Karpas-422 (cell line): ENCODE measurements at regions not wholly inside any gene's neighbourhood (a gene's known extent, or its start where the extent isn't known, plus 50 kb on each side); places are given as distances from the start of the nearest gene placed in this dataset.

Experiments
- DNase-seq: peaks from one replicate; pipeline ENCODE4 v3.0.0-alpha.2; 2015
- H2AFZ ChIP-seq: fragments of 200-600 bp; sonication (generic); 2 replicates; pipeline ENCODE4 v1.6.1; 2014; ENCODE audit warnings: antibody characterized with exemption, low read length, mixed read lengths
- H3K27ac ChIP-seq: fragments of 200-600 bp; sonication (generic); 2 replicates; pipeline ENCODE4 v1.5.1; 2014; ENCODE audit warnings: mild to moderate bottlenecking, low read length, moderate library complexity
- H3K27me3 ChIP-seq: fragments of 200-600 bp; sonication (generic); 2 replicates; pipeline ENCODE4 v1.6.1; 2014; ENCODE audit warnings: low read length, mixed read lengths
- H3K36me3 ChIP-seq: fragments of 200-600 bp; sonication (generic); 2 replicates; pipeline ENCODE4 v1.6.1; 2014; ENCODE audit warnings: low read length, mixed read lengths; ENCODE audit not compliant: insufficient read depth
- H3K4me1 ChIP-seq: fragments of 200-600 bp; sonication (generic); 2 replicates; pipeline ENCODE4 v1.6.1; 2014; ENCODE audit warnings: mild to moderate bottlenecking, low read length, mixed read lengths
- H3K4me2 ChIP-seq: fragments of 200-600 bp; sonication (generic); 2 replicates; pipeline ENCODE4 v1.6.1; 2014; ENCODE audit warnings: low read length, low read depth, mild to moderate bottlenecking; ENCODE audit not compliant: poor library complexity, severe bottlenecking
- H3K4me3 ChIP-seq: fragments of 200-600 bp; sonication (generic); 2 replicates; pipeline ENCODE4 v1.5.1; 2014; ENCODE audit warnings: mild to moderate bottlenecking, antibody characterized with exemption, low read length, mixed read lengths
- H3K79me2 ChIP-seq: fragments of 200-600 bp; sonication (generic); 2 replicates; pipeline ENCODE4 v1.6.1; 2014; ENCODE audit warnings: mild to moderate bottlenecking, low read length, mixed read lengths
- H3K9ac ChIP-seq: fragments of 200-600 bp; sonication (generic); 2 replicates; pipeline ENCODE4 v1.6.0; 2014; ENCODE audit warnings: low read length
- H3K9me2 ChIP-seq: fragments of 200-600 bp; sonication (generic), shearing (Covaris generic); replicated peaks from 2 replicates; pipeline ENCODE4 v1.6.0; 2014; ENCODE audit warnings: mild to moderate bottlenecking, low read length, moderate library complexity; ENCODE audit not compliant: insufficient read depth
- H3K9me3 ChIP-seq: fragments of 300-700, 200-600 bp; sonication (generic); 2 replicates; pipeline ENCODE4 v1.6.1; 2014; ENCODE audit warnings: low read length, mixed read lengths
- H4K20me1 ChIP-seq: fragments of 200-600 bp; sonication (generic); 2 replicates; pipeline ENCODE4 v1.6.1; 2014; ENCODE audit warnings: mild to moderate bottlenecking, antibody characterized with exemption, low read length, low read depth; ENCODE audit not compliant: insufficient read depth

- H3K9me3 ChIP-seq: peaks cover 4% of the 10 kb centered on the region; the same call in 1 of the 2 replicates
- no peak overlapping the region for H3K4me3 ChIP-seq
- no peak overlapping the region for H2AFZ ChIP-seq
- H3K9me2 ChIP-seq: no peaks in the 10 kb centered on the region
- H3K4me2 ChIP-seq: no peak overlapping the region
- no peak overlapping the region for H3K27ac ChIP-seq
- H3K9ac ChIP-seq: no peak overlapping the region
- H3K4me1 ChIP-seq: peaks cover 15% of the 10 kb centered on the region
- no peak for DNase-seq
- H3K36me3 ChIP-seq: no peaks in the 10 kb centered on the region; the same call in 1 of the 2 replicates
- no peaks in the 10 kb centered on the region for H4K20me1 ChIP-seq
- H3K79me2 ChIP-seq: no peaks in the 10 kb centered on the region
- no peaks in the 10 kb centered on the region for H3K27me3 ChIP-seq
Observed at GRCh38 chr2:45178359-45178758, 169.1 kb upstream of the SIX2 start.

DNA sequence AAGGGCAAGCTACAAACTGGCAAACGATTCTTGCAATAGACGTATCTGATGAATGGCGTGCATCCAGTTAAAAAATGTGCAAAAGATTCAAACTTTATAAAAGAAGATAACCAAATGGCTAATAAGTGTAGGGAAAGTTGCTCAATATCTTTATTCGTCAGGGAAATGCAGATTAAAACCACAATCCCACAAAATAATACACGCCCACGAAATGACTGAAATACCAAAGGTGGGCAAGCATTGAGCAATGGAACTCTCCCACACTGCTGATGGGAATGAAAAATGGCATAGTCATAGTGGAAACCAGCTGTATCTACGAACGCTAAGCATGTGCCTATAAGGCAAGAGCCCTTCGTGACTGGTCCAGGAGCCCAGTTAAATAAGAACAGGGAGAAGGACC lies 168.6 kb upstream of the SIX2 start:
- no peaks in the 10 kb centered on the region for H4K20me1 ChIP-seq
- H2AFZ ChIP-seq: no peak overlapping the region; the same call in 1 of the 2 replicates
- peaks cover 15% of the 10 kb centered on the region for H3K4me1 ChIP-seq
- H3K9ac ChIP-seq: no peak overlapping the region
- H3K9me3 ChIP-seq: peaks cover 4% of the 10 kb centered on the region; the same call in 1 of the 2 replicates
- no peaks in the 10 kb centered on the region for H3K27me3 ChIP-seq
- H3K27ac ChIP-seq: no peak overlapping the region
- H3K4me3 ChIP-seq: no peak overlapping the region
- H3K4me2 ChIP-seq: no peak overlapping the region
- no peak for DNase-seq
- H3K79me2 ChIP-seq: no peaks in the 10 kb centered on the region
- no peaks in the 10 kb centered on the region for H3K9me2 ChIP-seq
- no peaks in the 10 kb centered on the region; the same call in 1 of the 2 replicates for H3K36me3 ChIP-seq

- no peaks in the 10 kb centered on the region for H3K9me2 ChIP-seq
- peaks cover 15% of the 10 kb centered on the region for H3K4me1 ChIP-seq
- peaks cover 4% of the 10 kb centered on the region; the same call in 1 of the 2 replicates for H3K9me3 ChIP-seq
- H3K4me2 ChIP-seq: no peak overlapping the region
- no peaks in the 10 kb centered on the region for H3K27me3 ChIP-seq
- DNase-seq: no peak
- H3K9ac ChIP-seq: no peak overlapping the region
- no peak overlapping the region for H3K4me3 ChIP-seq
- no peak overlapping the region for H2AFZ ChIP-seq
- no peaks in the 10 kb centered on the region for H4K20me1 ChIP-seq
- H3K79me2 ChIP-seq: no peaks in the 10 kb centered on the region
- H3K36me3 ChIP-seq: no peaks in the 10 kb centered on the region; the same call in 1 of the 2 replicates
- no peak overlapping the region for H3K27ac ChIP-seq
Observed at GRCh38 chr2:45176390-45176789, 167.1 kb upstream of the SIX2 start.

- no peaks in the 10 kb centered on the region for H3K9me2 ChIP-seq
- H3K9ac ChIP-seq: no peak overlapping the region
- H3K27ac ChIP-seq: no peak overlapping the region
- no peaks in the 10 kb centered on the region for H3K27me3 ChIP-seq
- no peak overlapping the region for H3K4me2 ChIP-seq
- H3K4me3 ChIP-seq: no peak overlapping the region
- H3K9me3 ChIP-seq: peaks cover 4% of the 10 kb centered on the region; the same call in 1 of the 2 replicates
- no peaks in the 10 kb centered on the region for H3K79me2 ChIP-seq
- no peaks in the 10 kb centered on the region for H4K20me1 ChIP-seq
- no peak overlapping the region for H2AFZ ChIP-seq
- H3K36me3 ChIP-seq: no peaks in the 10 kb centered on the region; the same call in 1 of the 2 replicates
- DNase-seq: no peak
- peaks cover 7% of the 10 kb centered on the region for H3K4me1 ChIP-seq
Observed at GRCh38 chr2:45173513-45173912, 164.3 kb upstream of the SIX2 start.

DNA sequence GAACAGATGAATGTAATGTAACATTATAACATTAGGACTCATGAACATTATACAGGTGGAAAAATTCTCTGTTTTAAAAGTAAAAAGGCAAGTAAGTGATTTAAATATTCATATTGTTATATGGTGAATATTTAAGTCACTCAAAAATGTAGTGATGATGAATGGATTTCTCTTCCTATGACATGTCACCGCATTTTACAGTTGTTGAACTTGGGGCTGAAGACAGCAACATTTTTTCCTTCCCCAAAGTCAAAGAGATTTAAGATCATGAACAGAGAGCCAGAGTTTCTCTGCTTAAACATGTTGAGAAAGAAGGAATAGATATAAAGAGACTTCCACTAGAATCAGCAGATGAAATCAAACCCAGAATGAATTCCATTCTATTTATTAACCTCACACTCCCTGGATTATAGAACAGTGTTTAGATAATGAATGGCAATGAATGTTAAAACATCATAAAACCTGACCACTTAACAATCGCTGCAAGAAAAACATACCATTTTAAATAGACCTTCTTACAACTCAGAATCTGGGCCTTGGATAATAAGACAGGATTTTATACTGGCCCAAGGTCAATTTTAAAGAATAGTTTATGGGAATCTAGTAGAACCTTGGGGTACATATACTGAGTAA lies 163.6 kb upstream of the SIX2 start:
- no peak overlapping the region for H2AFZ ChIP-seq
- peaks cover 11% of the 10 kb centered on the region for H3K4me1 ChIP-seq
- DNase-seq: no peak
- no peaks in the 10 kb centered on the region; the same call in 1 of the 2 replicates for H3K36me3 ChIP-seq
- H4K20me1 ChIP-seq: no peaks in the 10 kb centered on the region
- H3K9me3 ChIP-seq: peaks cover 4% of the 10 kb centered on the region; the same call in 1 of the 2 replicates
- no peaks in the 10 kb centered on the region for H3K27me3 ChIP-seq
- H3K79me2 ChIP-seq: no peaks in the 10 kb centered on the region
- H3K4me3 ChIP-seq: no peak overlapping the region
- H3K9ac ChIP-seq: no peak overlapping the region
- H3K4me2 ChIP-seq: no peak overlapping the region
- no peak overlapping the region for H3K27ac ChIP-seq
- H3K9me2 ChIP-seq: no peaks in the 10 kb centered on the region

DNA sequence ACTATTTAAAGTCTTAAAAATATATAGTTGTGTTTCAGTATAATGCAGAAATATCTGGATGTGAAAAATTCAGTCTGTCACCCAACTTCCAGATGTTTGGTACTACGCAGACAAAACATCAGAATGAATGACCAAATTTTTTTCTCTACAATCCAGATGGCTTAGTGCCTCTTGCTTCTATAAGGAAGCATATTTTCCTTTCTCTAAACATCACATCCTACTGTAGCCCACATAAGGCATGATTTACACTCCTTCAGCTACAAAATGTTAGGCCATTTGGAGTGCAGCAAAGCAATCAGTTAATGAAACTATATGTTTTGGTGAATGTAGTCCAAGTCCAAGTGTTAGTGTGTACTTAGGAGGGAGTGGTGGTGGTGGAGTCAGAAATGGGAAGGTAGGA lies 162.9 kb upstream of the SIX2 start:
- Histone ChIP-seq H3K9me2 (no peaks in the 10 kb centered on the region), H3K36me3 (no peaks in the 10 kb centered on the region; the same call in 1 of the 2 replicates), H3K4me3 (no peak overlapping the region), H3K4me2 (no peak overlapping the region), H3K9me3 (peaks cover 4% of the 10 kb centered on the region; the same call in 1 of the 2 replicates), H3K27ac (no peak overlapping the region), H4K20me1 (no peaks in the 10 kb centered on the region), H3K9ac (no peak overlapping the region), H2AFZ (no peak overlapping the region), H3K27me3 (no peaks in the 10 kb centered on the region), H3K79me2 (no peaks in the 10 kb centered on the region), H3K4me1 (peaks cover 18% of the 10 kb centered on the region)
- DNase-seq: no peak

DNA sequence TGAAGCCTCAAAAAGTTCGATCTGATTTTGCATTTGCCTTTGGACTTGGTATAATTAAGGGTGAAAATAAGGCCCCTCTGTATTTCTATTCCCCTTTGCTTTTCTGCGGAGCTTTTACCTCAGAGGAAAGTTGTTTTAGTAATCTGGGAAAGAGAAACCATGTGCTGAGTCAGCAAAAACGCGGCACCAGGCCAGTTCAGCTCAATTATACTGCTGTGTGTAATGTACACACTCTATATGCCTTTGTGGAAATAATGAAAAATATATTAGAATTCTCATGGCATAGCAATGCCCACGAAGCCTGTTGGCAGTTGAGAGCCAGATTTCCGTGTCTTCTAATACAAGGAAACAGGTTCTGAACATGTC lies 161.9 kb upstream of the SIX2 start:
- Histone ChIP-seq H3K9ac (no peak overlapping the region), H2AFZ (no peak overlapping the region), H3K9me3 (no peaks in the 10 kb centered on the region)

DNA sequence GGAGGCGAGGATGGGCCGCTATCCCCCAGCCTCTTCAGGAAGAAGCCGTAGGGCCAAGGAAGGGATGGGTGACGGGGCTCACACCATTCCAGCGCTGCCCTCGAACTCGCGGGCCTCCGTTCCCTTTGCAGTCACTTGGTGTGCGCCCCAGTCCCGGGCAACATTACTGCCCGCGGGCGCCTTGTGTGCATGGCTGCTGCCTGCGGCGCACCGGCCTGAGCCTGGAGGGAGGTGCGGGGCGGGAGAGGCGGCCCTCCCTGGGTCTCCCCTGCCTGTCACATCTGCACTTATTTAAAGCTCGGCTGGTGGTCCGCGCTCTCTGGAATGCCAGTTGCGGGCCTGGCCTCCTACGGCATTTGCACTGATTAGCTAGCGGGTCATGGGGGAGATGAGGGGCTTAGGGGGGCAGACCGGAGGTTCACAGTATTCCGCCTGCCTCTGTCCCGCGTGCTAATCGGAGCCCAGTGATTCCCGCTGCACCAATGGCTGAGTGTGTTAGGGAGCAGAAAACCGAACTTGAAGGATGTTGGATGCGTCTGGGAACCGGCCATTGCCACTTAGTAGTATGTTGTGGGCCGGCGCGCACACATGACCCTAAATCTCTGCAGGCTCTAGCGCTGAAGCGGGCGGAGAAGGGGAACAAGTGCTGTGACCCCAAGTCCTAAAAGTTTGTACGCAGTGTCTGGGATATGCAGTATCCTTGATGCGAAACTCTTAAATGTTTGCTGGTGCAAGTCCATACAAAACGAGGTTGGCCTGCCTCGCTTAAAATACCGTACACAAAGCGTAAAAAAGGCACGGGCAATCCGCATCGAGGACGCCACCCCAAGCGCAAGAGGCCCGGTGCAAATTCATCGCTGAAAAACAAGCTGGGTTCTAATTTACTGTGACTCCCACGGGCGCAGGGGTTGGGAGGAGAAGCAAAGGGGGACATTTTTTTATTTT lies 161.2 kb upstream of the SIX2 start:
- Histone ChIP-seq H3K79me2 (no peaks in the 10 kb centered on the region), H3K4me3 (no peak overlapping the region), H4K20me1 (no peaks in the 10 kb centered on the region), H3K9me3 (no peaks in the 10 kb centered on the region), H3K9ac (no peak overlapping the region), H3K27ac (no peak overlapping the region), H3K4me2 (no peak overlapping the region), H3K36me3 (no peaks in the 10 kb centered on the region), H3K27me3 (no peaks in the 10 kb centered on the region), H2AFZ (no peak overlapping the region), H3K9me2 (no peaks in the 10 kb centered on the region), H3K4me1 (peaks cover 25% of the 10 kb centered on the region)
- no peak for DNase-seq

More for the DNA sequence above, 161.9 kb upstream of the SIX2 start:
- no peak overlapping the region for H3K4me3 ChIP-seq
- DNase-seq: no peak
- no peak overlapping the region for H3K27ac ChIP-seq
- H3K36me3 ChIP-seq: no peaks in the 10 kb centered on the region
- no peak overlapping the region for H3K4me2 ChIP-seq
- H4K20me1 ChIP-seq: no peaks in the 10 kb centered on the region
- H3K79me2 ChIP-seq: no peaks in the 10 kb centered on the region
- no peaks in the 10 kb centered on the region for H3K9me2 ChIP-seq
- H3K4me1 ChIP-seq: peaks cover 24% of the 10 kb centered on the region
- no peaks in the 10 kb centered on the region for H3K27me3 ChIP-seq
